ENCODE measurements at regions not wholly inside any gene's neighbourhood (a gene's known extent, or its start where the extent isn't known, plus 50 kb on each side); places are given as distances from the start of the nearest gene placed in this dataset.

DNA sequence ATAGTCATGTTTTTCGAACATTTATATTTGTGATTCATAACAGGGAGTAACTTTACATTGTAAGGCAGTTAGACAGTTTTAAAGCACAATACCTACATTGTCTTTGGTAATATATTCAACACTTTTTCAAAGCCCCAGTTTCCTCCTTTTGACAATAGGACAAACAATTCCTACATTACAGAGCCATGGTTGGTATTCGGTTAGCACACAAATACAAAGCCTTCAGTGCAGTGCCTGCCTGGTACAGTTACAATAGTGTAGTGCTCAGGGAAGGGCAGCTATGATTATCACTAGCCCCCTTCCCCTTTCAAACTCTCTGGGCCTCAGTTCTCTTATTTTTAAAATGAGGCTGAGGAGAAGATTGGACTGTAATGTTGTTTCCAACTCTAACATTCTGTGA, 207.8 kb downstream of the TPBG start:
- H3K9ac ChIP-seq (ENCODE audit: insufficient read depth, low read length, poor library complexity, severe bottlenecking) = no peak overlapping the region
- H3K4me2 ChIP-seq (replicated peaks; ENCODE audit: extremely low read depth, low read length, poor library complexity, severe bottlenecking) = no peak overlapping the region
- intact Hi-C loops (cut with micrococcal nuclease) = no loop called here
- H3K27me3 Mint-ChIP-seq (ENCODE audit: low read depth in 3 of 3) = no peaks in the 10 kb centered on the region
- H3K4me1 ChIP-seq (ENCODE audit: control insufficient read depth in 1 of 2, insufficient read depth in 2 of 2, low read length in 2 of 2) = no peaks in the 10 kb centered on the region
- H3K36me3 Mint-ChIP-seq = no peaks in the 10 kb centered on the region
- H3K27ac ChIP-seq (ENCODE audit: low read depth in 1 of 2, low read length in 2 of 2) = no peak overlapping the region
- no peak for DNase-seq
- no peaks in the 10 kb centered on the region for H3K27me3 ChIP-seq (ENCODE audit: control insufficient read depth in 2 of 2, insufficient read depth in 2 of 2, low read length in 2 of 2)
- no peaks in the 10 kb centered on the region for H4K20me1 ChIP-seq (ENCODE audit: insufficient read depth, low read length)
- TF ChIP-seq, protein P1, sequence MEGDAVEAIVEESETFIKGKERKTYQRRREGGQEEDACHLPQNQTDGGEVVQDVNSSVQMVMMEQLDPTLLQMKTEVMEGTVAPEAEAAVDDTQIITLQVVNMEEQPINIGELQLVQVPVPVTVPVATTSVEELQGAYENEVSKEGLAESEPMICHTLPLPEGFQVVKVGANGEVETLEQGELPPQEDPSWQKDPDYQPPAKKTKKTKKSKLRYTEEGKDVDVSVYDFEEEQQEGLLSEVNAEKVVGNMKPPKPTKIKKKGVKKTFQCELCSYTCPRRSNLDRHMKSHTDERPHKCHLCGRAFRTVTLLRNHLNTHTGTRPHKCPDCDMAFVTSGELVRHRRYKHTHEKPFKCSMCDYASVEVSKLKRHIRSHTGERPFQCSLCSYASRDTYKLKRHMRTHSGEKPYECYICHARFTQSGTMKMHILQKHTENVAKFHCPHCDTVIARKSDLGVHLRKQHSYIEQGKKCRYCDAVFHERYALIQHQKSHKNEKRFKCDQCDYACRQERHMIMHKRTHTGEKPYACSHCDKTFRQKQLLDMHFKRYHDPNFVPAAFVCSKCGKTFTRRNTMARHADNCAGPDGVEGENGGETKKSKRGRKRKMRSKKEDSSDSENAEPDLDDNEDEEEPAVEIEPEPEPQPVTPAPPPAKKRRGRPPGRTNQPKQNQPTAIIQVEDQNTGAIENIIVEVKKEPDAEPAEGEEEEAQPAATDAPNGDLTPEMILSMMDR (IDR thresholded peaks at IDR 0.05) = no peak
- no peak overlapping the region for H3K27ac Mint-ChIP-seq
- no peak overlapping the region for H3K4me3 Mint-ChIP-seq
- no peak overlapping the region for H3K4me3 ChIP-seq (replicated peaks in 1 of 3; ENCODE audit: low read depth in 2 of 3, low read length in 3 of 3)
- H3K9me3 ChIP-seq (replicated peaks in 1 of 2; ENCODE audit: control insufficient read depth in 1 of 2, insufficient read depth in 1 of 2, low read length in 2 of 2) = peaks cover 0 to 12% of the 10 kb centered on the region in 2 donors
- no peaks in the 10 kb centered on the region for H3K79me2 ChIP-seq (ENCODE audit: insufficient read depth, low read length)
- peaks cover 0 to 10% (median 3%) of the 10 kb centered on the region in 7 donors for H3K9me3 Mint-ChIP-seq
- H3K36me3 ChIP-seq (replicated peaks in 1 of 2; ENCODE audit: control insufficient read depth in 1 of 2, insufficient read depth in 2 of 2, low read length in 2 of 2) = no peaks in the 10 kb centered on the region
- H3K4me1 Mint-ChIP-seq = no peaks in the 10 kb centered on the region
- no peak overlapping the region for H2AFZ ChIP-seq (ENCODE audit: insufficient read depth, low read depth, low read length, poor library complexity, severe bottlenecking)
- WGBS (ENCODE audit: insufficient coverage) = no CpG with 5 or more reads among the region's 2 CpGs

DNA sequence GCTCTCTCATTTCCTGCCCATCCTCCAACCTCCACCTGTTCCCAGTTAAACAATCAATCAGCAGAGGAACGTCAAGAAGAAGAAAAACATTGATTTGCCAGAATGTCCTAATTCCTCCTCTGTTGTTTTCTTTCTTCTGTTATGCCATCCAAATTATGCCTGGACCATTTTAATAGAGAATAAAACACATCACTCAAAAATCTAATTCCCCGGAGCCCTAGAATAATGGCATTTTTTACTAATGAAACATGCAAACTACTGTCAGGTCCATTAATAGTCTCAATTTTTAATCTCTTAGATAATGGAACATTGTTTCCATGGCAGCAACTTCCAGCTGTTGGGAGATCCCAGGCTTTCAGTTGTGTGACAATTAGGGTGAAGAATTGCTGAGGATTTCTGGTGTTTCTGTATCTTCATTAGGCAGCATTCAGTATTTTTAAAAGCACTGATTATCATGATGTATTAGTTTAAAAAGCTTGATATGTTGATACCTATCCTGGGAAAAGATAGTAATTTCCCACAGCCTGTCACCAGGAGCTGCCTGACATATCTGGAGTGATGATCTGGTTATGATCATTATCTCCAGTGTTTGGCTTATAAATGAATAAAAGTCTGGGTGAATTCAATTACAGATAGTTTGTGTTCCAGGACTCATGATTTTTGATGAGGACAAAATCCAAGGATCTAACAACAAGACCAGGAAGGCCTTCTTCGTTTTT, 209.8 kb downstream of the TPBG start:
- Histone ChIP-seq H3K79me2 (ENCODE audit: insufficient read depth, low read length) (no peaks in the 10 kb centered on the region), H3K4me2 (replicated peaks; ENCODE audit: extremely low read depth, low read length, poor library complexity, severe bottlenecking) (no peak overlapping the region), H3K4me3 (replicated peaks in 1 of 3; ENCODE audit: low read depth in 2 of 3, low read length in 3 of 3) (no peak overlapping the region), H3K9ac (ENCODE audit: insufficient read depth, low read length, poor library complexity, severe bottlenecking) (no peak overlapping the region), H3K27me3 (ENCODE audit: control insufficient read depth in 2 of 2, insufficient read depth in 2 of 2, low read length in 2 of 2) (no peaks in the 10 kb centered on the region), H4K20me1 (ENCODE audit: insufficient read depth, low read length) (no peaks in the 10 kb centered on the region), H3K9me3 (replicated peaks in 1 of 2; ENCODE audit: control insufficient read depth in 1 of 2, insufficient read depth in 1 of 2, low read length in 2 of 2) (peaks cover 0 to 16% of the 10 kb centered on the region in 2 donors), H2AFZ (ENCODE audit: insufficient read depth, low read depth, low read length, poor library complexity, severe bottlenecking) (no peak overlapping the region), H3K4me1 (ENCODE audit: control insufficient read depth in 1 of 2, insufficient read depth in 2 of 2, low read length in 2 of 2) (no peaks in the 10 kb centered on the region), H3K27ac (ENCODE audit: low read depth in 1 of 2, low read length in 2 of 2) (no peak overlapping the region), H3K36me3 (replicated peaks in 1 of 2; ENCODE audit: control insufficient read depth in 1 of 2, insufficient read depth in 2 of 2, low read length in 2 of 2) (no peaks in the 10 kb centered on the region)
- H3K27me3 Mint-ChIP-seq (ENCODE audit: low read depth in 3 of 3) = no peaks in the 10 kb centered on the region
- peaks cover 0 to 9% (median 3%) of the 10 kb centered on the region in 7 donors for H3K9me3 Mint-ChIP-seq
- TF ChIP-seq, protein P1 (IDR thresholded peaks at IDR 0.05) = no peak
- WGBS (ENCODE audit: insufficient coverage) = 67% methylated on average over 1 of the region's 3 CpGs
- H3K4me1 Mint-ChIP-seq = no peaks in the 10 kb centered on the region
- H3K27ac Mint-ChIP-seq = no peak overlapping the region
- intact Hi-C loops (cut with micrococcal nuclease) = no loop called here
- DNase-seq = no peak
- no peak overlapping the region for H3K4me3 Mint-ChIP-seq
- H3K36me3 Mint-ChIP-seq = no peaks in the 10 kb centered on the region
